Osteoblast (primary cell): ENCODE measurements at regions not wholly inside any gene's neighbourhood (a gene's known extent, or its start where the extent isn't known, plus 50 kb on each side); places are given as distances from the start of the nearest gene placed in this dataset.

Source experiments
- DNase-seq: peaks from one replicate; pipeline ENCODE4 v3.0.0; 2011; ENCODE audit warnings: low spot score, mixed read lengths; ENCODE audit not compliant: insufficient read length; ENCODE audit errors: missing footprints
- H2AFZ ChIP-seq: 2 replicates; pipeline ENCODE4 v1.6.0; 2011; ENCODE audit warnings: mild to moderate bottlenecking, low read length
- H3K27ac ChIP-seq: 2 replicates; pipeline ENCODE4 v1.5.1; 2011; ENCODE audit warnings: mild to moderate bottlenecking, low read depth, low read length, moderate library complexity
- H3K27me3 ChIP-seq: 2 replicates; pipeline ENCODE4 v1.6.0; 2012; ENCODE audit warnings: mild to moderate bottlenecking, control low read depth, inconsistent platforms, low read length, moderate library complexity; ENCODE audit not compliant: insufficient read depth
- H3K36me3 ChIP-seq: 2 replicates; pipeline ENCODE4 v1.5.1; 2011; ENCODE audit warnings: mild to moderate bottlenecking, low read length, control low read depth, moderate library complexity; ENCODE audit not compliant: insufficient read depth
- H3K4me1 ChIP-seq: 2 replicates; pipeline ENCODE4 v1.5.1; 2011; ENCODE audit warnings: mild to moderate bottlenecking, low read length, control low read depth, moderate library complexity; ENCODE audit not compliant: insufficient read depth
- H3K4me2 ChIP-seq: 2 replicates; pipeline ENCODE4 v1.6.0; 2011; ENCODE audit warnings: mild to moderate bottlenecking, low read length; ENCODE audit not compliant: insufficient read depth
- H3K4me3 ChIP-seq: fragments of 200-600 bp; sonication (generic); 3 replicates; pipeline ENCODE4 v1.5.1; 2012; ENCODE audit warnings: mild to moderate bottlenecking, low read length, inconsistent platforms; ENCODE audit not compliant: insufficient read depth
- H3K79me2 ChIP-seq: 2 replicates; pipeline ENCODE4 v1.6.0; 2012; ENCODE audit warnings: mild to moderate bottlenecking, low read length, control low read depth, inconsistent platforms; ENCODE audit not compliant: insufficient read depth
- H3K9me3 ChIP-seq: 2 replicates; pipeline ENCODE4 v1.5.1; 2011; ENCODE audit warnings: low read depth, low read length, control low read depth
- H4K20me1 ChIP-seq: 2 replicates; pipeline ENCODE4 v1.6.0; 2012; ENCODE audit warnings: mild to moderate bottlenecking, low read length, control low read depth; ENCODE audit not compliant: insufficient read depth
- CTCF ChIP-seq: IDR thresholded peaks from 2 replicates; pipeline ENCODE4 v1.5.1; 2011; ENCODE audit warnings: mild to moderate bottlenecking, low read depth, low read length, moderate library complexity; ENCODE audit errors: extremely low read depth

- H3K36me3 ChIP-seq = no peaks in the 10 kb centered on the region
- no peak for TF ChIP-seq CTCF
- H3K79me2 ChIP-seq = no peaks in the 10 kb centered on the region
- H3K4me1 ChIP-seq = peaks cover 5% of the 10 kb centered on the region
- no peak overlapping the region for H3K4me2 ChIP-seq
- H3K9me3 ChIP-seq = no peaks in the 10 kb centered on the region
- no peak for DNase-seq
- H4K20me1 ChIP-seq = no peaks in the 10 kb centered on the region
- H3K27me3 ChIP-seq = no peaks in the 10 kb centered on the region
- no peak overlapping the region for H2AFZ ChIP-seq
- H3K27ac ChIP-seq = no peak overlapping the region
- no peak overlapping the region for H3K4me3 ChIP-seq
Observed at GRCh38 chr20:43853174-43853803, 61.4 kb upstream of the TOX2 start.

DNA sequence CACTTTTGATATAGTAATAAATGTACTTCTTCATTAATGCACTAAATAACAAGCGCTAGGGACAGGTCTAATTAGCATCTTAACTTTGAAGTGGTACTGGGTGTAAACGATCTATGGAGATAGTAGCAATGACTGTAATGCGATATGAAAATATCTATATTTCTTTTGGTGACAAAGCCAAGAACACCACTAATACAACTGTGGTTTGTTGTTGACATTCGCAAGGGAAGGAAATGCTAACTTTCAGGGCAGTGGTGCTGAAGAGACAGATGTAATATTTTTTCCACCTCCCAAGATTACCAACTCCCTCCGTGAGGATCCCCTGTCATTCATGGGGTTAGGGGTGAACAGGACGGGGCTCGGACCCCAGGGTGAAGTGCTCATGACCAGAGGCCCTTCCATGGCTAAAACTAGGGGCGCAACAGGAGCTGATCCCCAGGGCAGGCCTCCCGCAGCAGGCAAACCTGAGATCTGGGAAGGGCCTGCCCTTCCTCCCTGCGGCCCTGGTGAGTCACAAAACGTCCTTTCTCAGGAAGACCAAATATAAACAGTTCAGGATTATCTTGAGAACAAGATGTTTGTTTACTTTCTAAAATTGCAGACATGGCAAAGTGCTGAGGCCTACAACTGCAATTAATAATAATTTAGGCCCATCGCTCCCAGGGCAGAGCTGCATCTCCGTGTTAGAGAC is 65.0 kb upstream of the TOX2 start:
- Histone ChIP-seq H3K27ac (no peak overlapping the region), H3K4me3 (no peak overlapping the region), H3K9me3 (no peaks in the 10 kb centered on the region), H4K20me1 (no peaks in the 10 kb centered on the region), H2AFZ (peak overlapping the region; percentile 67), H3K27me3 (no peaks in the 10 kb centered on the region), H3K4me1 (peaks cover 17% of the 10 kb centered on the region), H3K36me3 (no peaks in the 10 kb centered on the region), H3K79me2 (no peaks in the 10 kb centered on the region), H3K4me2 (no peak overlapping the region)
- DNase-seq = no peak
- TF ChIP-seq CTCF = no peak

- H3K9me3 ChIP-seq = no peaks in the 10 kb centered on the region
- H3K4me1 ChIP-seq = peaks cover 38% of the 10 kb centered on the region
- no peaks in the 10 kb centered on the region for H4K20me1 ChIP-seq
- H3K4me2 ChIP-seq = no peak overlapping the region
- TF ChIP-seq CTCF = no peak
- H3K4me3 ChIP-seq = no peak overlapping the region
- no peaks in the 10 kb centered on the region for H3K27me3 ChIP-seq
- DNase-seq = no peak
- no peak overlapping the region for H3K27ac ChIP-seq
- H3K36me3 ChIP-seq = no peaks in the 10 kb centered on the region
- no peak overlapping the region for H2AFZ ChIP-seq
- H3K79me2 ChIP-seq = no peaks in the 10 kb centered on the region
Observed at GRCh38 chr20:43846516-43846905, 68.1 kb upstream of the TOX2 start.

DNA sequence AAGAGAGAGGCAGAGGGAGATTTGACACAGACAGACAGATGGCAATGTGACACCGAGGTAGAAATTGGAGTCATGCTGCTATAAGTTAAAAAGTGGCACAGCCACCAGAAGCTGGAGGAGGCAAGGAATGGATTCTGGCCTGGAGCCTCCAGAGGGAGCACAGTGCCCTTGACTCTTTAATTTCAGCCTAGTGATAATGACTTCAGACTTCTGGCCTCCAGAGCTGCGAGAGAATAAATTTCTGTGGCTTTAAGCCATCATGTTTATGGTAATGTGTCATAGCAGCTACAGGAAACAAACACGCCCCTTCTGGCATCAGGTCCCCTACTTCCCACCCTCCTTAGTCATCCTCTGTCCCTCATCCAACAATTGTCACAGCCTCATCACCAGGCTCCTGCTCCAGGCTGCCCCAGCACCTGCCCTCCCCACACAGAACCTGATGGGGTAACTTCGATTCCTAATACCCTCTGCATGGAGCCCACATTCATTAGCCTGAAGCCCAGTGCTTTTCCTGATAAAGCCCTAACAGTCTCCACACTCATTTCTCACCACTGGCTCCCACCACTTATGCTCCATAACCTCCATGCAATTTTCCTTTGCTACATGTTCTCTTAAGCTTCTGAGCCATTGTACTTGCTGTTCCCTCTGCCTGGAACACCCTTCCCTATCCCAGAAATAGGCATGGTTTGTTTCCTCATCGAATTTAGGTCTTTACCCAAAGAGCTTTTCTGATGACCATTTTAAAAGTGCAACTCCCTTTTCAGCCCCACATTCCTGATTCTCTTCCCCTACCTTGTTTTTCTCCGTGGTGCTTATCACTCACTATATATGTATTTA is 69.7 kb upstream of the TOX2 start:
- peak overlapping the region; percentile 22 for H3K27ac ChIP-seq
- no peaks in the 10 kb centered on the region for H3K27me3 ChIP-seq
- no peak overlapping the region for H3K4me3 ChIP-seq
- H4K20me1 ChIP-seq = no peaks in the 10 kb centered on the region
- peaks cover 37% of the 10 kb centered on the region for H3K4me1 ChIP-seq
- H2AFZ ChIP-seq = no peak overlapping the region
- H3K4me2 ChIP-seq = no peak overlapping the region
- H3K9me3 ChIP-seq = no peaks in the 10 kb centered on the region
- peak; percentile 45 for TF ChIP-seq CTCF
- DNase-seq = peak; percentile 90
- H3K79me2 ChIP-seq = no peaks in the 10 kb centered on the region
- H3K36me3 ChIP-seq = no peaks in the 10 kb centered on the region
